ENCODE measurements at regions not wholly inside any gene's neighbourhood (a gene's known extent, or its start where the extent isn't known, plus 50 kb on each side); places are given as distances from the start of the nearest gene placed in this dataset.

DNA sequence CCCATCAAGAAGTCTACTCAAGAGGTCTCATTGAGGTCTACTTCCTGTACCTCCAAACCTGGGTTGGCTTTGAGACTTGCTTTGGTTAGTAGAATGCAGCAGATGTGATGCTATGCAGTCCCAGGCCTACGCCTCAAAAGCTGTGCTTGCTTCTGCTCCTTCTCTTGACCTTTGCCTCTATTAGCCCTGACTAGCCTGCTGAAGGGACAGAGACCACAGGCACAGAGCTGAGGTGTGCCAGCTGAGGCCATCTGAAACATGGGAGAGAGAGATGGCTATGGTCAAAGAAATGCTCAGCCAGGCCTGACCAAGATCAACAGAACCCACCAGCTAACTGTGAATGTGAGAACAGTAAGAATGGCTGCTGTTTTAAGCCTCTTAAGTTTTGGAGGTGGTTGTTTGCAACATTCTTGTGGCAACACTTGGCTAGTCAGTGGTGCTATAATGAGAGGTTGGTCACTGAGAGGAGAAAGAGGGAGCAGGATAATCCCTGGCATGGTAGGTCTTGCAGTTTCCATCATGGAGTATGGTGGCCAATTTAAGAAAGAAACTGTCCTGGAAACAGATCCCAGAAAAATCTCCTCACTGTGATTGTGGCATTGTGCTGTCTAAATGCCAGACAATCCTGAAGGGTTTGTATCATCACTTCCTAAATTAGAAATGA is 176.1 kb upstream of the PHYHIPL start:
- ATAC-seq (no peak), DNase-seq (ENCODE audit: low spot score) (no peak)
- no peaks in the 10 kb centered on the region for H3K9me3 Mint-ChIP-seq
- H3K27me3 Mint-ChIP-seq (ENCODE audit: low read depth), result no peaks in the 10 kb centered on the region
- POLR2A ChIA-PET, result no interaction called here
- TF ChIP-seq, protein P1, sequence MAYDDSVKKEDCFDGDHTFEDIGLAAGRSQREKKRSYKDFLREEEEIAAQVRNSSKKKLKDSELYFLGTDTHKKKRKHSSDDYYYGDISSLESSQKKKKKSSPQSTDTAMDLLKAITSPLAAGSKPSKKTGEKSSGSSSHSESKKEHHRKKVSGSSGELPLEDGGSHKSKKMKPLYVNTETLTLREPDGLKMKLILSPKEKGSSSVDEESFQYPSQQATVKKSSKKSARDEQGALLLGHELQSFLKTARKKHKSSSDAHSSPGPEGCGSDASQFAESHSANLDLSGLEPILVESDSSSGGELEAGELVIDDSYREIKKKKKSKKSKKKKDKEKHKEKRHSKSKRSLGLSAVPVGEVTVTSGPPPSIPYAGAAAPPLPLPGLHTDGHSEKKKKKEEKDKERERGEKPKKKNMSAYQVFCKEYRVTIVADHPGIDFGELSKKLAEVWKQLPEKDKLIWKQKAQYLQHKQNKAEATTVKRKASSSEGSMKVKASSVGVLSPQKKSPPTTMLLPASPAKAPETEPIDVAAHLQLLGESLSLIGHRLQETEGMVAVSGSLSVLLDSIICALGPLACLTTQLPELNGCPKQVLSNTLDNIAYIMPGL (CRISPR knock-in tag; IDR thresholded peaks at IDR 0.05), result no peak
- TF ChIP-seq, protein P2, sequence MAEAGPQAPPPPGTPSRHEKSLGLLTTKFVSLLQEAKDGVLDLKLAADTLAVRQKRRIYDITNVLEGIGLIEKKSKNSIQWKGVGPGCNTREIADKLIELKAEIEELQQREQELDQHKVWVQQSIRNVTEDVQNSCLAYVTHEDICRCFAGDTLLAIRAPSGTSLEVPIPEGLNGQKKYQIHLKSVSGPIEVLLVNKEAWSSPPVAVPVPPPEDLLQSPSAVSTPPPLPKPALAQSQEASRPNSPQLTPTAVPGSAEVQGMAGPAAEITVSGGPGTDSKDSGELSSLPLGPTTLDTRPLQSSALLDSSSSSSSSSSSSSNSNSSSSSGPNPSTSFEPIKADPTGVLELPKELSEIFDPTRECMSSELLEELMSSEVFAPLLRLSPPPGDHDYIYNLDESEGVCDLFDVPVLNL (CRISPR knock-in tag; IDR thresholded peaks at IDR 0.05; ENCODE audit: borderline replicate concordance, low read depth), result no peak
- no peak for TF ChIP-seq CREB1 (CRISPR knock-in tag; IDR thresholded peaks at IDR 0.05)
- TF ChIP-seq, protein P3, sequence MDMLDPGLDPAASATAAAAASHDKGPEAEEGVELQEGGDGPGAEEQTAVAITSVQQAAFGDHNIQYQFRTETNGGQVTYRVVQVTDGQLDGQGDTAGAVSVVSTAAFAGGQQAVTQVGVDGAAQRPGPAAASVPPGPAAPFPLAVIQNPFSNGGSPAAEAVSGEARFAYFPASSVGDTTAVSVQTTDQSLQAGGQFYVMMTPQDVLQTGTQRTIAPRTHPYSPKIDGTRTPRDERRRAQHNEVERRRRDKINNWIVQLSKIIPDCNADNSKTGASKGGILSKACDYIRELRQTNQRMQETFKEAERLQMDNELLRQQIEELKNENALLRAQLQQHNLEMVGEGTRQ (CRISPR knock-in tag; IDR thresholded peaks at IDR 0.05), result no peak
- TF ChIP-seq, protein P4, sequence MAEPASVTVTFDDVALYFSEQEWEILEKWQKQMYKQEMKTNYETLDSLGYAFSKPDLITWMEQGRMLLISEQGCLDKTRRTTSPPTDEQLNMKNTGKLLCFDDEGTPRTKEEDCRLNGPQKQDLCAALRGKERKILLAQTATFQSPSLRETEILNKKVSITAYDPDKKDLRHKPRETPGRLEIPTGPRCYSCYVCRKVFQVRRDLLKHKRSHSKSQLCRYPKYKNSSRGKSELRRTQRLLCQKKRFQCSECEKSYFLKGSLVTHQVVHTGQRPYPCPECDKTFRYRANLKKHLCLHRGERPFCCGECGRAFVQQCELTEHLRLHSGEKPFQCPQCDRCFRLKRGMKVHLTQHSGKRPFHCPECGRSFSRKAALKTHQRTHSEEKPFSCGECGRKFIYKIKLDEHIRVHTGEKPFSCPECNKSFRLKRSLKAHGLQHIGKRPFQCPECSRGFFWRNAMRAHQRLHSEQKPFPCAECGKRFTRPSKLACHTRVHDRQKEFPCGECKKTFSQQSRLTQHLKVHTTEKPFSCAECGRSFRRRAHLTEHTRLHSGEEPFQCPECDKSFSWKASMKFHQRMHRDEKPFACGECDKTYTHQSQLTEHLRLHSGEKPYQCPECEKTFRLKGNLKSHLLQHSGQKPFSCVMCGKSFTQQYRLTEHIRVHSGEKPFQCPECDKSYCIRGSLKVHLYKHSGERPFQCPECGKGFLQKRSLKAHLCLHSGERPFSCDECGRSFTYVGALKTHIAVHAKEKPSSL (CRISPR knock-in tag; conservative IDR thresholded peaks at IDR 0.05), result no peak
- no peak for TF ChIP-seq ZNF423 (CRISPR knock-in tag; IDR thresholded peaks at IDR 0.05)
- TF ChIP-seq, protein P5, sequence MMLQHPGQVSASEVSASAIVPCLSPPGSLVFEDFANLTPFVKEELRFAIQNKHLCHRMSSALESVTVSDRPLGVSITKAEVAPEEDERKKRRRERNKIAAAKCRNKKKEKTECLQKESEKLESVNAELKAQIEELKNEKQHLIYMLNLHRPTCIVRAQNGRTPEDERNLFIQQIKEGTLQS (CRISPR knock-in tag; conservative IDR thresholded peaks at IDR 0.05), result no peak
- no peak for TF ChIP-seq ATF1 (CRISPR knock-in tag; IDR thresholded peaks at IDR 0.05)
- no peak for TF ChIP-seq EMX1 (CRISPR knock-in tag; IDR thresholded peaks at IDR 0.05)
- TF ChIP-seq ZNF219 (CRISPR knock-in tag; IDR thresholded peaks at IDR 0.05; ENCODE audit: borderline replicate concordance), result no peak
- no peak for TF ChIP-seq FOXK1 (CRISPR knock-in tag; IDR thresholded peaks at IDR 0.05)
- TF ChIP-seq, protein P6, sequence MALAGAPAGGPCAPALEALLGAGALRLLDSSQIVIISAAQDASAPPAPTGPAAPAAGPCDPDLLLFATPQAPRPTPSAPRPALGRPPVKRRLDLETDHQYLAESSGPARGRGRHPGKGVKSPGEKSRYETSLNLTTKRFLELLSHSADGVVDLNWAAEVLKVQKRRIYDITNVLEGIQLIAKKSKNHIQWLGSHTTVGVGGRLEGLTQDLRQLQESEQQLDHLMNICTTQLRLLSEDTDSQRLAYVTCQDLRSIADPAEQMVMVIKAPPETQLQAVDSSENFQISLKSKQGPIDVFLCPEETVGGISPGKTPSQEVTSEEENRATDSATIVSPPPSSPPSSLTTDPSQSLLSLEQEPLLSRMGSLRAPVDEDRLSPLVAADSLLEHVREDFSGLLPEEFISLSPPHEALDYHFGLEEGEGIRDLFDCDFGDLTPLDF (CRISPR knock-in tag; IDR thresholded peaks at IDR 0.05), result no peak
- no peak for TF ChIP-seq PRRX2 (CRISPR knock-in tag; IDR thresholded peaks at IDR 0.05)
- no peak for TF ChIP-seq ZNF232 (CRISPR knock-in tag; IDR thresholded peaks at IDR 0.05)
- TF ChIP-seq, protein P7, sequence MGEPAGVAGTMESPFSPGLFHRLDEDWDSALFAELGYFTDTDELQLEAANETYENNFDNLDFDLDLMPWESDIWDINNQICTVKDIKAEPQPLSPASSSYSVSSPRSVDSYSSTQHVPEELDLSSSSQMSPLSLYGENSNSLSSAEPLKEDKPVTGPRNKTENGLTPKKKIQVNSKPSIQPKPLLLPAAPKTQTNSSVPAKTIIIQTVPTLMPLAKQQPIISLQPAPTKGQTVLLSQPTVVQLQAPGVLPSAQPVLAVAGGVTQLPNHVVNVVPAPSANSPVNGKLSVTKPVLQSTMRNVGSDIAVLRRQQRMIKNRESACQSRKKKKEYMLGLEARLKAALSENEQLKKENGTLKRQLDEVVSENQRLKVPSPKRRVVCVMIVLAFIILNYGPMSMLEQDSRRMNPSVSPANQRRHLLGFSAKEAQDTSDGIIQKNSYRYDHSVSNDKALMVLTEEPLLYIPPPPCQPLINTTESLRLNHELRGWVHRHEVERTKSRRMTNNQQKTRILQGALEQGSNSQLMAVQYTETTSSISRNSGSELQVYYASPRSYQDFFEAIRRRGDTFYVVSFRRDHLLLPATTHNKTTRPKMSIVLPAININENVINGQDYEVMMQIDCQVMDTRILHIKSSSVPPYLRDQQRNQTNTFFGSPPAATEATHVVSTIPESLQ (CRISPR knock-in tag; IDR thresholded peaks at IDR 0.05), result no peak
- TF ChIP-seq, protein P8, sequence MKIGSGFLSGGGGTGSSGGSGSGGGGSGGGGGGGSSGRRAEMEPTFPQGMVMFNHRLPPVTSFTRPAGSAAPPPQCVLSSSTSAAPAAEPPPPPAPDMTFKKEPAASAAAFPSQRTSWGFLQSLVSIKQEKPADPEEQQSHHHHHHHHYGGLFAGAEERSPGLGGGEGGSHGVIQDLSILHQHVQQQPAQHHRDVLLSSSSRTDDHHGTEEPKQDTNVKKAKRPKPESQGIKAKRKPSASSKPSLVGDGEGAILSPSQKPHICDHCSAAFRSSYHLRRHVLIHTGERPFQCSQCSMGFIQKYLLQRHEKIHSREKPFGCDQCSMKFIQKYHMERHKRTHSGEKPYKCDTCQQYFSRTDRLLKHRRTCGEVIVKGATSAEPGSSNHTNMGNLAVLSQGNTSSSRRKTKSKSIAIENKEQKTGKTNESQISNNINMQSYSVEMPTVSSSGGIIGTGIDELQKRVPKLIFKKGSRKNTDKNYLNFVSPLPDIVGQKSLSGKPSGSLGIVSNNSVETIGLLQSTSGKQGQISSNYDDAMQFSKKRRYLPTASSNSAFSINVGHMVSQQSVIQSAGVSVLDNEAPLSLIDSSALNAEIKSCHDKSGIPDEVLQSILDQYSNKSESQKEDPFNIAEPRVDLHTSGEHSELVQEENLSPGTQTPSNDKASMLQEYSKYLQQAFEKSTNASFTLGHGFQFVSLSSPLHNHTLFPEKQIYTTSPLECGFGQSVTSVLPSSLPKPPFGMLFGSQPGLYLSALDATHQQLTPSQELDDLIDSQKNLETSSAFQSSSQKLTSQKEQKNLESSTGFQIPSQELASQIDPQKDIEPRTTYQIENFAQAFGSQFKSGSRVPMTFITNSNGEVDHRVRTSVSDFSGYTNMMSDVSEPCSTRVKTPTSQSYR (CRISPR knock-in tag; IDR thresholded peaks at IDR 0.05), result no peak
- no peak for TF ChIP-seq JUN (CRISPR knock-in tag; IDR thresholded peaks at IDR 0.05)
- TF ChIP-seq GRHL2 (CRISPR knock-in tag; IDR thresholded peaks at IDR 0.05; ENCODE audit: insufficient replicate concordance, severe bottlenecking), result no peak
- TF ChIP-seq NFATC4 (CRISPR knock-in tag; IDR thresholded peaks at IDR 0.05), result no peak
- H3K36me3 Mint-ChIP-seq, result no peaks in the 10 kb centered on the region
- H3K4me1 Mint-ChIP-seq, result no peaks in the 10 kb centered on the region; the same call in 1 of the 2 replicates
- H3K4me3 Mint-ChIP-seq, result no peak overlapping the region
- CTCF ChIA-PET, result no interaction called here
- no peak overlapping the region for H3K27ac Mint-ChIP-seq
